GM06990 (cell line): ENCODE measurements at regions not wholly inside any gene's neighbourhood (a gene's known extent, or its start where the extent isn't known, plus 50 kb on each side); places are given as distances from the start of the nearest gene placed in this dataset.

ENCODE experiments used
- DNase-seq: peaks from one replicate; pipeline ENCODE4 v3.0.0-alpha.2; 2011; ENCODE audit not compliant: insufficient read length; ENCODE audit errors: extremely low read depth
- H3K27me3 ChIP-seq: replicated peaks from 2 replicates; pipeline ENCODE4 v1.6.0; 2011; ENCODE audit warnings: low read length; ENCODE audit not compliant: control insufficient read depth, insufficient read depth
- H3K36me3 ChIP-seq: 2 replicates; pipeline ENCODE4 v1.5.1; 2011; ENCODE audit warnings: low read length; ENCODE audit not compliant: control insufficient read depth, insufficient read depth
- H3K4me3 ChIP-seq: replicated peaks from 2 replicates; pipeline ENCODE4 v1.5.1; 2011; ENCODE audit warnings: low read depth, mild to moderate bottlenecking, control low read depth, low read length
- TF ChIP-seq, protein P1 (sequence below): IDR thresholded peaks from 2 replicates; pipeline ENCODE4 v1.5.1; 2011; ENCODE audit warnings: low read length, control low read depth, mild to moderate bottlenecking, inconsistent platforms; ENCODE audit not compliant: insufficient read depth, poor library complexity, severe bottlenecking

DNA sequence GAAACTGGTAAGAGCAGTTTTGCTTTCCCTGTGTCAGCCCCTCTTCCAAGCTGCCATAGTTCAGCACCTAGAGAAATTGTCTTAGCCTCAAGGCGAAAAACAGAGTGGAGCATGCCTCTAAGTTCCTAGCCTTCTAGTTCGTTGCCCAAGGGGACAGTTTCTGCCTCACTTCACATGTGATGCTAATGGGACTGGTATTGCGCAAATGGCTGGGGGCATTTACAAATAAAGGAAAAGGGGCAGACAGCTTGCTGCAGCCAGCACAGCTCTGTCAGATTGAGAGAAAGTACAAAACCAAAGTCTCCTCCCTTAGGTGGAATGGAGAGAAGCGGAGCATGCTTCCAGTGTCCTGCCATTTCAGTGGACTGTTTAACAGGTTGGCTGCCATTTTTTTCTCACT is 567.7 kb downstream of the ETV1 start:
- DNase-seq: no peak
- Histone ChIP-seq H3K27me3 (no peaks in the 10 kb centered on the region), H3K4me3 (no peak overlapping the region), H3K36me3 (no peaks in the 10 kb centered on the region)
- TF ChIP-seq, protein P1, sequence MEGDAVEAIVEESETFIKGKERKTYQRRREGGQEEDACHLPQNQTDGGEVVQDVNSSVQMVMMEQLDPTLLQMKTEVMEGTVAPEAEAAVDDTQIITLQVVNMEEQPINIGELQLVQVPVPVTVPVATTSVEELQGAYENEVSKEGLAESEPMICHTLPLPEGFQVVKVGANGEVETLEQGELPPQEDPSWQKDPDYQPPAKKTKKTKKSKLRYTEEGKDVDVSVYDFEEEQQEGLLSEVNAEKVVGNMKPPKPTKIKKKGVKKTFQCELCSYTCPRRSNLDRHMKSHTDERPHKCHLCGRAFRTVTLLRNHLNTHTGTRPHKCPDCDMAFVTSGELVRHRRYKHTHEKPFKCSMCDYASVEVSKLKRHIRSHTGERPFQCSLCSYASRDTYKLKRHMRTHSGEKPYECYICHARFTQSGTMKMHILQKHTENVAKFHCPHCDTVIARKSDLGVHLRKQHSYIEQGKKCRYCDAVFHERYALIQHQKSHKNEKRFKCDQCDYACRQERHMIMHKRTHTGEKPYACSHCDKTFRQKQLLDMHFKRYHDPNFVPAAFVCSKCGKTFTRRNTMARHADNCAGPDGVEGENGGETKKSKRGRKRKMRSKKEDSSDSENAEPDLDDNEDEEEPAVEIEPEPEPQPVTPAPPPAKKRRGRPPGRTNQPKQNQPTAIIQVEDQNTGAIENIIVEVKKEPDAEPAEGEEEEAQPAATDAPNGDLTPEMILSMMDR: no peak

DNA sequence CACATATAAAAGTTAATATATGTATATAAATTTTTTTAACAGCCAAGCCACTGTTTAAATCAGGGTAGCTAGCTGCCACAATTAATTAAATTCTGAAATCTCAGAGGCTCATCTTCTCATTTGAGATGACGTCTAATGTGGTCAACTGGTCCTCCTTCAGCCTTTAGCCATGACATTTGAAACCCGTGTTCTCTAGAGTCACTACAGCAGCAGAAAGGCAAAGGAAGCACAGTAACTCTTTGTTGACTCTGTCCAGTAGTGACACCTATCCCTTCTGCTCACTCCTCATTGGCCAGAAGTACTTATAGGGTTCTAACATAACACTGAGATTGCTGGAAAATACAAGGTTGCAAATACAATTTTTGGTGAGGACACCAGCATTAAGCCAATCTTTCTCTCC is 555.5 kb downstream of the ETV1 start:
- no peaks in the 10 kb centered on the region for H3K27me3 ChIP-seq
- DNase-seq: no peak
- H3K36me3 ChIP-seq: no peaks in the 10 kb centered on the region
- H3K4me3 ChIP-seq: no peak overlapping the region
- TF ChIP-seq, protein P1: no peak

DNA sequence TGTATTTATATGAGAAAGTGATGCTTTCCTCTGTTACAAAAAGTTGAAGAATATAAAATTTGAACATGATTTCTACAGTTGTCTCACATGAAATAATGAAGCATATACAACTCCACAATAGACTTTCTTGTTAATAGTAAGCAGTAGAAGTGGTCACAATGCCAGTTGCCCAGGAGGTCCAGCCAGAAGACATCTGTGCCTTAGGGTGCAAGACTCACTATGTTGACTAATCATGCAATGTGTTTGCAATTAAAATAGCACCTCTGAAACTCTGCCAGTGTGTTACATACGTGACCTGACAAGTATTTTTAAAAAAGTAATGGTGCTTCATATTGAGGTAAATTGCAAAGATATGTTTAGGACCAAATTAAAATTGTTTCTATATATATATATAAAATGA is 547.2 kb downstream of the ETV1 start:
- H3K4me3 ChIP-seq: no peak overlapping the region
- H3K27me3 ChIP-seq: no peaks in the 10 kb centered on the region
- no peak for DNase-seq
- TF ChIP-seq, protein P1: no peak
- H3K36me3 ChIP-seq: no peaks in the 10 kb centered on the region

DNA sequence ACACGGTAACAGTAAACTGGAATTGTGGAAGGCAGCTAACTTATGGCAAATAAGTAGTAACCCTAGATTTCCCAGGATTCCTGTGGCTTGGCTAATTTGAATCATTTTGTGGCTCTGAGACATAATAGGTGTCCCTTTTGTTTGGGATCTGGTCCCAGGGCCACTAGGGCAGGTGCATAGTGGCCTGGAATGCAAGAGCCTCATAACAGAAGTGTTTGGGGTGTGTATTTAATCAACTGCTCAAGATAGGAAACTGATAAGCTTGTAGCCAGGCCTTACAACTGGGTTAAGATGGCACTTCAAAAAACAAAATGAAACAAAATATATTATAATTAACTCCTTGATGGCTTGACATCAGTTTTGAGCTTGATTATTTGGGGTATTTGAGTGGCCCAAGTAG is 541.8 kb downstream of the ETV1 start:
- no peak overlapping the region for H3K4me3 ChIP-seq
- TF ChIP-seq, protein P1: no peak
- H3K36me3 ChIP-seq: no peaks in the 10 kb centered on the region

DNA sequence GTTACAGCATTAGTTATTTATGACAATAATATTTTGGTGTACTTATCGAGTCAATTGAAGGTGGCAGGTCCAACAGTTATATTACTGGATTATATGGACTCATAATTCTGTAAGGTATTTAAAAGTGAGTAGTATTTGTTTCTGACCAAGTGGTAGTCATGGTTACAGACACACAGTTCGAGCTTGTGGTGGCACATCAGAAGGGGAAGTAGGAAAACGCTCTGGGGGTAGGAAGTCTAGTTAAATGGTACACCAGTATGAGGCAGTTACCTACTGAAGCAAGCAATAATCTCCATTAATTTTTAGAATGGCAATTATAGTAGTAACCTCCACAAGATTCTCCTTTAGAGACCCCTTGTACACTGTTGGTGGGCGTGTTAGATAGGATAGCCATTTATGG is 541.2 kb downstream of the ETV1 start:
- TF ChIP-seq, protein P1: no peak
- DNase-seq: no peak
- Histone ChIP-seq H3K4me3 (no peak overlapping the region), H3K27me3 (no peaks in the 10 kb centered on the region), H3K36me3 (no peaks in the 10 kb centered on the region)

More for the DNA sequence above, 541.8 kb downstream of the ETV1 start:
- H3K27me3 ChIP-seq: no peaks in the 10 kb centered on the region
- no peak for DNase-seq

DNA sequence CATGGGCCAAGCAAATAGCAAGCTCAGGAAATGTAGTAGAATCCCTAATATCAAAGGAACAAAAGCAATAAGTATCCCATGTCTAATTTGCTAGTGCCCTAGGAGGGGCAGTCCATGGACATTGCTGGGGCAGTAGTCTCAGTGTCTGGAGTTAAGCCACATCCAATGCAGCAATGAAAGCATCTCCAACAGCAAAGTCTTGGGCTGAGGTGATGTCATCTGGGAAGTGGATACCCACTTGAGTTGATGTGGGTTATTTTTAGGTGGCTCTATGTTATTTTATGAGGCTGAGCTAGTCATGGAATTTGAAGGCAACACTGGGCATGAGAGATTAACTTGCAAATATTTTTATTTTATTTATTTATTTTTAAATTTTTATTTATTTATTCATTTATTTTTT is 540.0 kb downstream of the ETV1 start:
- TF ChIP-seq, protein P1: no peak
- DNase-seq: no peak

More for the DNA sequence above, 540.0 kb downstream of the ETV1 start:
- no peaks in the 10 kb centered on the region for H3K36me3 ChIP-seq
- H3K4me3 ChIP-seq: no peak overlapping the region
- H3K27me3 ChIP-seq: no peaks in the 10 kb centered on the region
